Right lobe of liver (tissue), 6 donors: ENCODE measurements at regions not wholly inside any gene's neighbourhood (a gene's known extent, or its start where the extent isn't known, plus 50 kb on each side); places are given as distances from the start of the nearest gene placed in this dataset.

ENCODE experiments used
- ATAC-seq, 4 donors: fragments of 200-7000 bp; cut with Tn5 transposase; one replicate each; pipeline ENCODE4 v1.9.1; 2020; ENCODE audit warnings: mild to moderate bottlenecking in 4 of 4, moderate library complexity in 4 of 4
- DNase-seq, 3 donors: peaks; one replicate each; pipeline ENCODE4 v3.0.0-alpha.2; 2020
- H3K27ac ChIP-seq, 3 donors: fragments of 200-600 bp; one replicate each; pipeline ENCODE4 v1.8.0; 2022
- H3K27me3 ChIP-seq, 2 donors: fragments of 200-600 bp; one replicate each; pipeline ENCODE4 v1.8.0; 2022
- H3K36me3 ChIP-seq, 4 donors: fragments of 200-600 bp; sonication (generic) in 1 of 4; one replicate each; pipeline versions ENCODE4 v1.5.1 to v1.8.0; 2017 to 2022; ENCODE audit warnings: control low read depth in 1 of 4
- H3K4me1 ChIP-seq, 4 donors: fragments of 200-600 bp; sonication (generic) in 1 of 4; one replicate each; pipeline versions ENCODE4 v1.5.1 to v1.8.0; 2017 to 2022; ENCODE audit warnings: control low read depth in 1 of 4
- H3K4me3 ChIP-seq, 3 donors: fragments of 200-600 bp; one replicate each; pipeline ENCODE4 v1.8.0; 2022
- H3K9me3 ChIP-seq, 4 donors: fragments of 200-600 bp; sonication (generic) in 1 of 4; one replicate each; pipeline versions ENCODE4 v1.5.1 to v1.8.0; 2017 to 2022; ENCODE audit warnings: control low read depth in 1 of 4
- CTCF ChIP-seq, 4 donors: fragments of 200-600 bp in 3 of 4; fragments of 450-650 bp in 1 of 4; IDR thresholded peaks; one replicate each; pipeline versions ENCODE4 v1.5.1 to v1.8.0; 2016 to 2022; ENCODE audit warnings: antibody characterized with exemption in 4 of 4, mild to moderate bottlenecking in 2 of 4
- POLR2A ChIP-seq: fragments of 450-650 bp; IDR thresholded peaks from one replicate; pipeline ENCODE4 v1.6.1; 2017; ENCODE audit warnings: antibody characterized with exemption, mild to moderate bottlenecking
- WGBS: methylation state at CpG from one replicate; pipeline ENCODE4 v1.1.6; 2018; ENCODE audit warnings: low coverage, low lambda C conversion rate; ENCODE audit not compliant: insufficient coverage; ENCODE audit errors: missing lambda C conversion rate; 5-methylcytosine and 5-hydroxymethylcytosine counted together
- intact Hi-C, 2 donors: fragments of 100-400 bp; cut with DNase I; formaldehyde crosslinking; loops; one replicate each; pipeline versions ENCODE4 v1.11.2 to v1.14.1; 2022
- donor health status: DM: no; HTN: yes; CAD: no.
- donor health status: DM: no; HTN: no; CAD: no.
- donor health status: DM: no; HTN: no; CAD: no.
- donor health status: DM: no; HTN: yes; CAD: no.
- donor health status: DM: no; HTN: yes; CAD: no.

GRCh38 chrX:7690842-7691241 lies 152.1 kb upstream of the VCX start:
- no peaks in the 10 kb centered on the region for H3K36me3 ChIP-seq
- H3K27me3 ChIP-seq = no peaks in the 10 kb centered on the region
- H3K27ac ChIP-seq = no peak overlapping the region
- ATAC-seq (no peak), DNase-seq (no peak)
- H3K9me3 ChIP-seq = no peaks in the 10 kb centered on the region
- H3K4me1 ChIP-seq = no peaks in the 10 kb centered on the region
- TF ChIP-seq CTCF (IDR thresholded peaks at IDR 0.05) (no peak), POLR2A (no peak)
- H3K4me3 ChIP-seq = no peak overlapping the region
- intact Hi-C loops = no loop called here
- WGBS = 24% methylated on average over 8 of the region's 8 CpGs

- intact Hi-C loops = no loop called here
- H3K36me3 ChIP-seq = no peaks in the 10 kb centered on the region
- TF ChIP-seq POLR2A = no peak
- no peak for TF ChIP-seq CTCF (IDR thresholded peaks at IDR 0.05)
- ATAC-seq = no peak
- H3K9me3 ChIP-seq = no peaks in the 10 kb centered on the region
- no peaks in the 10 kb centered on the region for H3K4me1 ChIP-seq
- 52% methylated on average over 4 of the region's 4 CpGs for WGBS
- no peak for DNase-seq
- no peak overlapping the region for H3K27ac ChIP-seq
- no peak overlapping the region for H3K4me3 ChIP-seq
- H3K27me3 ChIP-seq = no peaks in the 10 kb centered on the region
These were observed 153.1 kb upstream of the VCX start for GRCh38 chrX:7689791-7690412.

- H3K4me1 ChIP-seq = no peaks in the 10 kb centered on the region
- H3K36me3 ChIP-seq = no peaks in the 10 kb centered on the region
- H3K27ac ChIP-seq = no peak overlapping the region
- ATAC-seq (no peak), DNase-seq (no peak)
- no peaks in the 10 kb centered on the region for H3K9me3 ChIP-seq
- no peak overlapping the region for H3K4me3 ChIP-seq
- intact Hi-C loops = no loop called here
- TF ChIP-seq CTCF (IDR thresholded peaks at IDR 0.05) (no peak), POLR2A (no peak)
- WGBS = 57% methylated on average over 4 of the region's 4 CpGs
- H3K27me3 ChIP-seq = no peaks in the 10 kb centered on the region
These were observed 162.8 kb upstream of the VCX start for GRCh38 chrX:7680181-7680580.

- no peak overlapping the region for H3K4me3 ChIP-seq
- intact Hi-C loops = no loop called here
- DNase-seq = no peak
These were observed 188.7 kb upstream of the VCX start for GRCh38 chrX:7654316-7654715.

More at GRCh38 chrX:7654316-7654715, 188.7 kb upstream of the VCX start:
- Histone ChIP-seq H3K27ac (no peak overlapping the region), H3K36me3 (no peaks in the 10 kb centered on the region), H3K9me3 (no peaks in the 10 kb centered on the region), H3K4me1 (no peaks in the 10 kb centered on the region), H3K27me3 (no peaks in the 10 kb centered on the region)
- no peak for TF ChIP-seq CTCF (IDR thresholded peaks at IDR 0.05)
- TF ChIP-seq POLR2A = no peak
- 48% methylated on average over 5 of the region's 5 CpGs for WGBS
- no peak for ATAC-seq
